Activated CD8-positive, alpha-beta memory T cell treated with anti-CD3 and anti-CD28 coated beads for 48 hours (primary cell): ENCODE measurements at regions not wholly inside any gene's neighbourhood (a gene's known extent, or its start where the extent isn't known, plus 50 kb on each side); places are given as distances from the start of the nearest gene placed in this dataset.
"Not testable (repeated sequence)": the region's sequence is repeated elsewhere in the genome, so short reads cannot be mapped to it uniquely, and the experiment has no call there.

ENCODE experiments used
- DNase-seq, 3 experiments: peaks; one replicate each; pipeline ENCODE4 v3.0.0-alpha.2; 2020; ENCODE audit warnings: low read depth in 2 of 3, low spot score in 2 of 3

DNA sequence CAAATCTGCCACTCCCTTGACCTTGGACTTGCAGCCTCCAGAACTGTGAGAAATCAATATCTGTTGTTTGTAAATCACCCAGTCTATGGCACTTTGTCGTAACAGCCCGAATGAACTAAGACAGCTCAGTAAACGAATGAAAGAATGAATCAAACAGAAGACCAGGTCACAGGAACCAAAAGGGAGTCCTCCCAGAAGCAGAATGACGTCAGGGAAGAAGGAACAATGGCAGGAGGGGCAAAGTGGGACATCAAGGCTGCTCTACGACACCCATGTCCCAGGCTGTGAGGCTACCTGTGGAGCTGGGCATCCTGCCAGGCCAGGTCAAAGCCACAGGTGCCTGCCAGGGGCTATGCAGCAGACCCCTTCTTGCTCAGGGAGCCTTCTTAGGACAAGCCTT lies 267.2 kb upstream of the PFKP start:
- no peak for DNase-seq

DNA sequence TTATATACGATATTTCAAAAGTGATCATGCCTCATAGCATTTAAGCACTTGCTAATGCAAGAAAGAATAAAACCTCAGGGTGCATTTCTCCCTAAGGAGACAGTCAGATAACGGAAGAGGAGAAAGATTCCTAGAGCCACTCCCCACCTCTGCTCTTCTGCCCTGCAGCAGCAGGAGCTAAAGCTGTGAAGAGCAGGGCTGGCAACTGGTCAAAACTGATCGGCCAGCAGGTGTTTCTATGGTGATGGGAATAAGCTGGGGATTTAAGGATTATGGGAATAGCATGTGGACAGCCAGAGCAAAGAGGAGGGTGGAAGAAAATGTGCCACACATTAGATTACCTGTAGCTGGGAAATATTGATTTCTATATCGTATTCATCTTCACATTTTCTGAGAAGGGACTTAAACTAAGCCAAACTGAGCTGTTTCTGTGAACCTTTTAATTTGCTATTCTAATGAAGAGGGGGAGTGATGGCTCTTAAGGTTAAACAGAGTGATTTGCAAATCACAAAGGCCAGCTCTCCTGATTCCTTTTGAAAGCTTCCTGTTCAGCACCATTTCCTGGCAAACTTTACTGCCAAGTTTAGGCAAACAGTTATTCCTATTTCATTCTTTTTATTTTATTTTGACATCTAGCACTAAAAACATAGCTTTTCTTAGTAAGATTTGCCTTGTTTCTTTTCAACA lies 268.9 kb upstream of the PFKP start:
- DNase-seq, result no peak

DNA sequence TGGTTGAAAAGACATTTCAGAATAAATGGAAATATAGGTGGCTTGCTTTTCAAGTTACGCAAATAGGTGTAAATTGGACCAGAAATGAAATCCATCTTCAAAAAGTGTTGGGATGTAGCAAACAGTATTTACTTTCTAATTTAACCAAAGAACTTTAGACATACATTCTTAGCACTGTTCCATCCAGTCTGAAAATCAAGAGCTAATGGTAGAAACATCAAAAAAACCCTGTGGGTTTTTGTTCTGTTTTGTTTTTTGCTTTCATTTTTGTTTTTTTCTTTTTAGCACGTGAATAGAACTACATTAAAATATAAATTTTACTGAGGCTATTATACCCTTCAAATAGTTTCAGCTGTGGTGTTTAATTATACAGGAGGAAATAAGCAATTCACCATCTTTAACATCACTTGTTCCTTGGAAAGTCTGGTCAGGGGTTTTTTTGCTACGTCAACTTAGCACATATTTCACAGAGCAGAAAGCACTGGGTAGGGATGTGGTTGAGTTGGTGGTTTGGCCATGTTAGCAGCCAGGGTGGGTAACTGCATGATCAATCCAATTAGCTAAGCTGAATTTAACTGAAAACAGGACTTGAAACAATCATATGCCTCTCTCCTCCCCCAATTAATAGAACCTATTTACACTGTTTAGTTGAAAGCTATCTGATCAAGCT lies 275.4 kb upstream of the PFKP start:
- DNase-seq, result no peak

DNA sequence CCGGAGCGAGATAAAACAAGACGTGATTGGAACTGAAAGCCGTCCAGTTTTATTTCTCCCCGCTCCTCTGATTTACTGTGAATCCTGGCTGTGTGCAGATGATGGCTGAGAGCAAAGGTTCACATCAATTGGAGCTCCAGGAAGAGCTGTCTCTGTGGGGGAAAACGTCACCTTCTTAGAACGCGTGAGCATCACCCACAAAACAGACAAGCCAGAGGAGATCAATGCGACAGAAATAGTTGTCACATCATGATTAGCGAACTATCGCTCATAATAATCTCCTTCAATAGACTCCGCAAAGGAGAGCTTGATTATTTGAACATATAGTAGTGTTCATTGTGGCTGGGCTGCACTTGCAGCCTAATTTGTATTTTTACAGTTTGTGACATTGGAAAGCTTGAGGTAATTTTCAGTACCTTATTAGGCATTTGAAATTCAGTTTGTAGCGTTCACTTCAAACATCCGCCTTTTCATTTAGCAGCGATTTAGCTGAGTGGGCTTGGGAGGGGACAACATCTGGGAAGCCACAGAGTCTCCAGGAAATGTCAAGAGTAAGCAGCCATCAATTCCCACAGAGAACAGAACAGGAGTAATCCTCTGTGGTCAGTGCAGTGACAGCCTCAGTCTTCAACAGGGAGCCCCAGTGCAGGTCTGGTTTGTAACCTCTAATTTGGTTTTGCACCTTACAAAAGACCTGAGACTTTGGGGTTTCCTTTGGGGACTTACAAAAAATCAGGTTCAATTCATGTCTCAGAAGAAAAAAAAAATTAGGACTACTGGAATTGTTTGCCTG lies 276.8 kb upstream of the PFKP start:
- DNase-seq, result no peak

DNA sequence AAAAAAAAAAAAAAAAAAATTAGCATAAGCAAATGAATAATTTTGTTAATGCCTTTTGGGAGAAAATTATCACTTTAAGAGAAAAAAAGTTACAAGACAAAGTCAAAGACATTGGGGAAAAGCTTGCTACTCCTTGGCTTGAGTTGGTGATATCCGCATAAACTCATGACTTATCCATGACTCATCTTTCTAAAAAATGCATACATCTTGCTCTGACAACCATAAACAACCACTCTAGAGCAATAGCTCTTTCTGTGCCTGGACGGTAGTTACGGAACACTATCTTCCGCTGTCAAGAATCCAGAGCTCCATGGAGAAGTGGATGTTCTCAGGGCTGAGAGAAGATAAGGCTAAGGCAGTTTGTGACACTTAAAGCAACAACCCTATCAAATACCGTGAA lies 281.1 kb upstream of the PFKP start:
- no peak for DNase-seq

DNA sequence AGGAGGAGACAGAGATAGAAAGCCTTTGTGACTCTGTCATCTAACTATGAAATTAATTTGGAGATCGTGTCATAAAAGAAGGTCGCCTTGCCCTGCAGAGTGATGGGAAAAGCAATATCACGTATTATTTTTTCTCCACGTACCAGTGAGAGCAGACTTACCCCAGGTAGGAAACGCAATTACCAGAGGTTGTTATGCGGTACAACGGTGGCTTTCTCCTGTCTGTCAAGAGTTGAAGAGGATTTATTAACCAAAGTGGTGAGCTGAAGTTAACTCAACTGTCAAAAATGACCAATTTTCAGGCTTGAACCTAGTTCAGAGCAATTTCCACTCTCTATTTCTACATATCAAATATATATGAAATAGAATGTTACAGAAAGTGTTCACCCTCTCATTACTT lies 282.6 kb upstream of the PFKP start:
- no peak for DNase-seq

GRCh38 chr10:2782950-2783349 lies 284.4 kb upstream of the PFKP start:
- no peak for DNase-seq

DNA sequence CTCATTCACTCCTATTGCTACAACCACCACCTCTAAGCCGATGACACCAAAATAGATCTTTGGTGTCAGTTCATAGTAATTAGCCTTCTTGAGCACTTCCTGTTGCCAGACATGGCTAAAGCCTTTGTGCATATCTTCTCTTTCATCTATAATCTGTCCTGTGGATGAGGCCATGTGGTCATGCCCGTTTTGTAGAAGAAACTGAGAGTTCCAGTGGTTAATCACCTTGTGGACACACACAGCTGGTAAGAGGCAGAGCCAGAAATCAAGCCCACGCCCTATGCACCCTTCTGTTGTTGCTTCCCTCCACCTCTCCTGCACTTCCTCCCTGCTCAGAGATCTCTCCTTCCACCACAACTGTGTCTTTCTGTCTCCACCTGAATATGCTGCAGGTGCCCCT lies 285.1 kb upstream of the PFKP start:
- no peak for DNase-seq

GRCh38 chr10:2777666-2778355 lies 289.5 kb upstream of the PFKP start:
- DNase-seq, result no peak

DNA sequence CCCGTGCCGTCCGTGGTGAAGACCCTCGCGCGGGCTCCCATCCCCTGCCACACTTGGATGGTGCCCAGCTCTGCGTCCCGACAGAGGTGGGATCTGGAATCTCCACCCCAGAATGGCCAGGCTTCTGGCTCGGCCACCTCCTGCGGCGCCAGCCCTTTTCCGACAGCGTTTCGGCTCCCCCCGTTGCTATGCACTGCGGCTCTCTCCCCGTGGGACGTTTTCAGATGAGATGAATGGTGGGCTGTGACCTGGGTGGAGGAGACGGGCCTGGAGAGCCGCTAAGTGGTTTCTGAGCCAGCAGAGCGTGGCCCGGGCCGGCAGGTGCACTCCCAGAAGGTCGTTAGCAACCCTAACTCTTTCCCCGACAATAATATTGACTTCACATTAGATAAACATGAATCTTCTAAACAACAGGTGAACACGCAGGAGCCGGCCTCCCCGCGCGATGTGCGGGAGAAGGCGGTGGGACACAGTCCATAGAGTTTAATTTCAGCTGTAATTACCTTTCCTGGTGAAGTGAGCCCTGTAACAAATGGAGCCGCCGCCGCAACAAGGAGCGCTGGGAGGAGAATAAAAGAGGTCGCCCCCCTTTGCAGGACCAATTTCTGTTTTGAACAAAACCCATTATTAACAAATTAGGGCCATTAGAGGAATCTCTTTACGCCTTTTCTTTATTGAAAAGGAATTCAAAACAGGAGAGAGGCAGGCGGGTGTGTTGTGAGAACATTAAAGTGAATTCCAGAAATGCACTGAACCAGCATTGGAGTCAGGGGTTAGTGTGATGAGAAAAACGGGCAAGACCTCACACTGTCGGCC lies 294.3 kb upstream of the PFKP start:
- DNase-seq, result no peak

DNA sequence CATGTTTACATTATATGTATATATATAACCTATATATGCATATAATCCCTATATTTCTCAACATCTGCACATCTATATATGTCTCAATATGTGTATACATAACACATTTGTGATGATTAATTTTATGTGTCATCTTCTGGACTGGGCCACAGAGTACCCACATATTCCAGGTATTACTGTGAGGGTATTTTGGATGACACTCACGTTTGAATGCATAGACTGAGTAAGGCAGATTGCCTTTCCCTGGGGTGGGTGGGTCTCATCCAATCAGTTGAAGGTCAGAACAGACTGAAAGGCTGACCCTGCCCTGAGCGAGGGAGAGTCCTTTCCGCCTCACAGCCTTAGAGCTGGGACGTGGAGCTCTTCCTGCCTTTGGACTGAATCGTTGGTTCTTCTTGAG lies 295.2 kb upstream of the PFKP start:
- DNase-seq, result no peak

DNA sequence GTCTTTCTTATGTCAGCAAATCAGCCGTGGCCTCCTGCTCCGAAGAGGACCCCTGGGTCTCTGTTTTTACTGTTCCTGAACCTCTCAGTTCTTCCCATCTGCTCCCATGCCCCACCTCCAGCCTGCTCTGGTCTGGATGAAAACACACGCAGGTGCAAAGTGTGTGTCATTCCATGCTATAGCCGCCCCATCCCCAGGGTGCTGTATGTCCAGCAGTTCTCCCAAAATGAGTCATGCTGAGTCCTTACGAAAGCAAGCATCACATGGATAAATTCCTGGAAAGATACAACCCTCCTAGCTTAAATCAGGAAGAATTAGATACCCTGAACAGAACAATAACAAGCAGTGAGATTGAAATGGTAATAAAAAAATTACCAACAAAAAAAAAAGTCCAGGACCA lies 300.1 kb upstream of the PFKP start:
- not testable (repeated sequence) for DNase-seq

DNA sequence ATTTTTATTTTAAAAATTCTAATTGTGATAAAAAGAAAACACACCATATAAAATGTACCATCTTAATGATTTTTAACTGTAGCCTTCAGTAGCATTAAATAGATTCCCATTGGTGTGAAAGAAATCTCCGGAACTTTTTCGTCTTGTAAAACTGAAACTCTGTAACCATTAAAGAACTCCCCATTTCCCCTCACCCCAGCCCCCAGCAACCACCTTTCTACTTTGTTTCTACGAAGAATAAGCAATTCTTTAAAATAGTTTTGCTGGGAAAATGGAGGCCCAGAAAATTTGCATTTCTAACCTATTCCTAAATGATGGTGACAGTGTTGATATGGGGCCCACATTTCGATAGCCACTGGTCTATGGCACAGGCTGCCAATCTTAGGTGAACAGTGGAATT lies 305.4 kb upstream of the PFKP start:
- DNase-seq, result no peak

GRCh38 chr10:2761311-2761710 lies 306.0 kb upstream of the PFKP start:
- DNase-seq, result no peak

GRCh38 chr10:2760736-2761135 lies 306.6 kb upstream of the PFKP start:
- no peak for DNase-seq

- DNase-seq, result no peak
Measured at GRCh38 chr10:2759233-2759632, 308.1 kb upstream of the PFKP start.

DNA sequence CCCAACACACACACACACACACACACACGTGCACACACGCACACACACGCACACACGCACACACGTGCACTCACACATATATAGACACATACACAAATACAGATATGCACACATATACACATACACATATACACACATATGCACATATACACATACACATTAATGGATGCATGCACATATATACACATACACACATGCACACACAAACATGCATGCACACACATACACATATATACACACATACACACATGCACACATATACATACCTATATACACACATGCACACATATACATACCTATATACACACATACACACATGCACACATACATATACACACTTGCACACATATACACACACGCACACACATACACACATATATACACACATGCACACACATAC lies 312.4 kb upstream of the PFKP start:
- DNase-seq, result no peak

DNA sequence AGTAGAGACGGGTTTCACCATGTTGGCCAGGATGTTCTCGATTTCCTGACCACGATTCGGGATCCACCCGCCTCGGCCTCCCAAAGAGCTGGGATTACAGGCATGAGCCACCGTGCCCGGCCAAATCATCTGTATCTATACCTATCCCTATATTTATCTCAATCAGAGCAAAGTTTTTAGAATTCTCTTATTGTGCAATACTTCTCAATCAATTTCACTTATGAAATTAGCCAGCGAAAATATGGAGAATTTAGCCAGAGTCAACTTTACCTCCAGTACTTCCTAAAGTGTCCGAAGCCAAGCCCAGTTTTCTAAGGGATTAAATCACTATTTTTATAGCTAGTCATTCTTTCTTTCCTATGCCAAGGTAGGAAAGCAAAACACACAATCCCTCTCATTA lies 319.1 kb upstream of the PFKP start:
- no peak for DNase-seq

DNA sequence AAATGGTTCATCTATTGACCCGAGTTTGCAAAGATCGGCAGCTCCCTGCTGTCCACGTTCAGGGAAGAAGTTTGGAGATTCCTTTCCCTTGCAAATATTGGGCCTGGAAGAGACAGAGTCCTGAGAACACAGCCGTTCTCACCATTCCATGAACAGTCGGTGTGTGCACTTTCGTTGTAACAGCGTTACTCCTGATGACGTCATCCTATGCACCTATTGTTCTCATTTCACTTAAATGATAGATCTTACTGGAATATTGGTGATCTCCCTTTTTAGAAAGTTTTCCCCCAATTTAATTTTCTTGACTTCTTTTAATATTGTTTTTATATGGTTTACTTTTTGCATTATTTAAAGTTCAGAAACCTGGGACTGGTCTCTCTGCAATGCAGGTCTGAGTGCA lies 320.7 kb upstream of the PFKP start:
- DNase-seq, result no peak

GRCh38 chr10:2745666-2746065 lies 321.7 kb upstream of the PFKP start:
- DNase-seq, result no peak
